ENCODE measurements at regions not wholly inside any gene's neighbourhood (a gene's known extent, or its start where the extent isn't known, plus 50 kb on each side); places are given as distances from the start of the nearest gene placed in this dataset.
"Not testable (repeated sequence)": the region's sequence is repeated elsewhere in the genome, so short reads cannot be mapped to it uniquely, and the experiment has no call there.

DNA sequence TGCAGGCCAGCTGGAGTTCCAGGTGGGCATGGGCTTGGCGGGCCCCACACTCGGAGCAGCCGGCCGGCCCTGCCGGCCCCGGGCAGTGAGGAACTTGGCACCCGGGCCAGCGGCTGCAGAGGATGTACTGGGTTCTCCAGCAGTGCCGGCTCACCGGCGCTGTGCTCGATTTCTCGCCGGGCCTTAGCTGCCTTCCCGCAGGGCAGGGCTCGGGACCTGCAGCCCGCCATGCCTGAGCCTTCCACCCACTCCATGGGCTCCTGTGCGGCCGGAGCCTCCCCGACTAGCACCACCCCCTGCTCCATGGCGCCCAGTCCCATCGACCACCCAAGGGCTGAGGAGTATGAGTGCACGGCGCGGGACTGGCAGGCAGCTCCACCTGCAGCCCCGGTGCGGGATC is 89.2 kb upstream of the PIK3C3 start:
- in situ Hi-C loops (cut with MboI); H3K4me3 ChIP-seq; H3K9ac ChIP-seq (ENCODE audit: control insufficient read depth, insufficient read depth, low read length); H3K4me1 ChIP-seq (ENCODE audit: control insufficient read depth, insufficient read depth, low read length); H3K4me2 ChIP-seq (ENCODE audit: control insufficient read depth, insufficient read depth); H3K27ac ChIP-seq (ENCODE audit: control insufficient read depth, insufficient read depth); DNase-seq (ENCODE audit: low read depth, low spot score); ATAC-seq; H3K9me3 ChIP-seq (replicated peaks; ENCODE audit: control insufficient read depth, insufficient read depth, low read length); FAIRE-seq; POLR2A ChIA-PET; H4K20me1 ChIP-seq (ENCODE audit: control insufficient read depth, insufficient read depth); SMC1A ChIA-PET (ENCODE audit: uncharacterized antibody, unreplicated experiment); CTCF ChIA-PET; H2AFZ ChIP-seq (ENCODE audit: control insufficient read depth, low read depth, low read length); H3K36me3 ChIP-seq (ENCODE audit: control insufficient read depth in 2 of 2, insufficient read depth in 2 of 2, low read length in 1 of 2); intact Hi-C loops (cut with micrococcal nuclease; ENCODE audit: unreplicated experiment); RAD21 ChIA-PET (ENCODE audit: unreplicated experiment); H3K27me3 ChIP-seq (replicated peaks in 1 of 2; ENCODE audit: control insufficient read depth in 2 of 2, insufficient read depth in 2 of 2, low read length in 1 of 2); H3K79me2 ChIP-seq (ENCODE audit: control insufficient read depth, insufficient read depth, low read length); BruUV-seq (replicated peaks): not testable (repeated sequence)
- WGBS (ENCODE audit: insufficient coverage, insufficient replicate concordance, low lambda C conversion rate, missing lambda C conversion rate): 53% methylated on average over 13 of the region's 27 CpGs

DNA sequence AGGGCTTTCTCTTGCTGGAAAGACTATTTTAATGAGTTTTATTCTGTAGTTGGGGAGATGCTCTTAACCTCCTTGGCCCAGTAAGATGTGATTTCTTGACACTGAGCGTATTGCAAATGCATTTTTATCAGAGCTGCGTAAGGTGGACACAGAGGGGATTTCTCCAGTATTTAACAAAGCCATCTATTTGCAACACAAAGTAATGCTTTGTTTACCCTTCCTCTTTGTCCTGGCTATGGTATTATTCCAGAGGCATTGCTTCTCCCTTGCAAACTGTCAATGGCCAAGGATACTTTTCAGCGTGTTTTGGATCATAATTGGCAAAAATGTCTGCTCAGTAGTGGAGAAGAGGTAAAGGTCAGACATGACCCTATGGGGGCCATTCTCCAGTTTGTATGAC is 90.8 kb upstream of the PIK3C3 start:
- 21% methylated on average over 3 of the region's 3 CpGs for WGBS (ENCODE audit: insufficient coverage, insufficient replicate concordance, low lambda C conversion rate, missing lambda C conversion rate)
- ChIA-PET RAD21 (ENCODE audit: unreplicated experiment) (no interaction called here), SMC1A (ENCODE audit: uncharacterized antibody, unreplicated experiment) (no interaction called here), POLR2A (no interaction called here), CTCF (no interaction called here)
- H3K4me3 ChIP-seq: no peak overlapping the region
- H3K27me3 ChIP-seq (replicated peaks in 1 of 2; ENCODE audit: control insufficient read depth in 2 of 2, insufficient read depth in 2 of 2, low read length in 1 of 2): no peaks in the 10 kb centered on the region
- TF ChIP-seq NFYB (IDR thresholded peaks at IDR 0.05; ENCODE audit: insufficient read depth, low read depth, low read length) (no peak), TARDBP (IDR thresholded peaks at IDR 0.05; ENCODE audit: borderline replicate concordance) (no peak), ZNF274 (IDR thresholded peaks at IDR 0.05; ENCODE audit: insufficient read depth, insufficient read length) (no peak), NFIC (IDR thresholded peaks at IDR 0.05; ENCODE audit: low read depth, low read length) (no peak), SUPT20H (IDR thresholded peaks at IDR 0.05; ENCODE audit: borderline replicate concordance, control insufficient read depth, low read depth, low read length) (no peak), RB1 (IDR thresholded peaks at IDR 0.05; ENCODE audit: borderline replicate concordance) (no peak), ESRRA (IDR thresholded peaks at IDR 0.05; ENCODE audit: low read length) (no peak), MYB (IDR thresholded peaks at IDR 0.05; ENCODE audit: borderline replicate concordance, low read depth, low read length) (no peak), RFX5 (IDR thresholded peaks at IDR 0.05; ENCODE audit: low read depth, low read length) (no peak), CHD1 (IDR thresholded peaks at IDR 0.05; ENCODE audit: low read depth, low read length) (no peak), HCFC1 (IDR thresholded peaks at IDR 0.05; ENCODE audit: low read length) (no peak)
- TF ChIP-seq, protein P1, sequence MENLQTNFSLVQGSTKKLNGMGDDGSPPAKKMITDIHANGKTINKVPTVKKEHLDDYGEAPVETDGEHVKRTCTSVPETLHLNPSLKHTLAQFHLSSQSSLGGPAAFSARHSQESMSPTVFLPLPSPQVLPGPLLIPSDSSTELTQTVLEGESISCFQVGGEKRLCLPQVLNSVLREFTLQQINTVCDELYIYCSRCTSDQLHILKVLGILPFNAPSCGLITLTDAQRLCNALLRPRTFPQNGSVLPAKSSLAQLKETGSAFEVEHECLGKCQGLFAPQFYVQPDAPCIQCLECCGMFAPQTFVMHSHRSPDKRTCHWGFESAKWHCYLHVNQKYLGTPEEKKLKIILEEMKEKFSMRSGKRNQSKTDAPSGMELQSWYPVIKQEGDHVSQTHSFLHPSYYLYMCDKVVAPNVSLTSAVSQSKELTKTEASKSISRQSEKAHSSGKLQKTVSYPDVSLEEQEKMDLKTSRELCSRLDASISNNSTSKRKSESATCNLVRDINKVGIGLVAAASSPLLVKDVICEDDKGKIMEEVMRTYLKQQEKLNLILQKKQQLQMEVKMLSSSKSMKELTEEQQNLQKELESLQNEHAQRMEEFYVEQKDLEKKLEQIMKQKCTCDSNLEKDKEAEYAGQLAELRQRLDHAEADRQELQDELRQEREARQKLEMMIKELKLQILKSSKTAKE (IDR thresholded peaks at IDR 0.05; ENCODE audit: low read depth, poor library complexity, severe bottlenecking): no peak
- TF ChIP-seq, protein P2, sequence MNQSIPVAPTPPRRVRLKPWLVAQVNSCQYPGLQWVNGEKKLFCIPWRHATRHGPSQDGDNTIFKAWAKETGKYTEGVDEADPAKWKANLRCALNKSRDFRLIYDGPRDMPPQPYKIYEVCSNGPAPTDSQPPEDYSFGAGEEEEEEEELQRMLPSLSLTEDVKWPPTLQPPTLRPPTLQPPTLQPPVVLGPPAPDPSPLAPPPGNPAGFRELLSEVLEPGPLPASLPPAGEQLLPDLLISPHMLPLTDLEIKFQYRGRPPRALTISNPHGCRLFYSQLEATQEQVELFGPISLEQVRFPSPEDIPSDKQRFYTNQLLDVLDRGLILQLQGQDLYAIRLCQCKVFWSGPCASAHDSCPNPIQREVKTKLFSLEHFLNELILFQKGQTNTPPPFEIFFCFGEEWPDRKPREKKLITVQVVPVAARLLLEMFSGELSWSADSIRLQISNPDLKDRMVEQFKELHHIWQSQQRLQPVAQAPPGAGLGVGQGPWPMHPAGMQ (IDR thresholded peaks at IDR 0.05; ENCODE audit: borderline replicate concordance): no peak
- no peaks in the 10 kb centered on the region for H3K36me3 ChIP-seq (ENCODE audit: control insufficient read depth in 2 of 2, insufficient read depth in 2 of 2, low read length in 1 of 2)
- no peak overlapping the region for H3K4me2 ChIP-seq (ENCODE audit: control insufficient read depth, insufficient read depth)
- FAIRE-seq: no peak
- no peak overlapping the region for H3K27ac ChIP-seq (ENCODE audit: control insufficient read depth, insufficient read depth)
- intact Hi-C loops (cut with micrococcal nuclease; ENCODE audit: unreplicated experiment) (no loop called here), in situ Hi-C loops (cut with MboI) (no loop called here)
- no peaks in the 10 kb centered on the region for H3K4me1 ChIP-seq (ENCODE audit: control insufficient read depth, insufficient read depth, low read length)
- H3K79me2 ChIP-seq (ENCODE audit: control insufficient read depth, insufficient read depth, low read length): no peaks in the 10 kb centered on the region
- BruUV-seq (replicated peaks): no TSS peak
- H4K20me1 ChIP-seq (ENCODE audit: control insufficient read depth, insufficient read depth): no peaks in the 10 kb centered on the region
- H2AFZ ChIP-seq (ENCODE audit: control insufficient read depth, low read depth, low read length): no peak overlapping the region
- no peaks in the 10 kb centered on the region for H3K9me3 ChIP-seq (replicated peaks; ENCODE audit: control insufficient read depth, insufficient read depth, low read length)
- H3K9ac ChIP-seq (ENCODE audit: control insufficient read depth, insufficient read depth, low read length): no peak overlapping the region
- ATAC-seq: no peak
- DNase-seq (ENCODE audit: low read depth, low spot score): no peak

All from GM12878 (cell line).